ENCODE measurements at regions not wholly inside any gene's neighbourhood (a gene's known extent, or its start where the extent isn't known, plus 50 kb on each side); places are given as distances from the start of the nearest gene placed in this dataset.

DNA sequence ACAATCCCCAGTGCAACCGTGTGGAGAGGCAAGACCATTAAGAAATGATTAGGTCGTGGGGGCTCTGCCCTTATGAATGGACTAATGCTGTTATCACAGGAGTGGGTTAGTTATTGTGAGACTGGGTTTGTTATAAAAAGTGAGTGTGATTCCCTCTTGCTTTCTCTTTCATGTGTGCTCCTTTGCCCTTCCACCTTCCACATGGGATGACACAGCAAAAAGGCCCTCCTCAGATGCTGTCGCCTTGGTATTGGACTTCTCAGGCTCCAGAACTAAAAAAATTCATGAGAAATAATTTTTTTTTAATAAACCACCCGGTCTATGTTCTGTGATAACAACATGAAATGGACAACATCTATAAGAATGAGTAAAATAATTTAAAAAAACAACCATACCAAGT, 136.1 kb upstream of the PCBD1 start:
- DNase-seq (no peak), ATAC-seq (replicated peaks in 1 of 4) (no peak)
- peaks cover 12 to 19% of the 10 kb centered on the region in 2 donors for H3K27me3 Mint-ChIP-seq
- CTCF ChIA-PET = no interaction called here
- no peak overlapping the region for H3K4me3 Mint-ChIP-seq
- Histone ChIP-seq H3K4me1 (ENCODE audit: control insufficient read depth in 1 of 2, extremely low read depth in 1 of 2, insufficient read depth in 2 of 2, low read length in 2 of 2) (no peaks in the 10 kb centered on the region), H3K27ac (ENCODE audit: low read length) (no peak overlapping the region), H3K4me3 (ENCODE audit: control insufficient read depth in 1 of 2, extremely low read depth in 1 of 2, low read length in 1 of 2) (no peak overlapping the region), H3K36me3 (ENCODE audit: control insufficient read depth in 2 of 2, extremely low read depth in 1 of 2, insufficient read depth in 1 of 2, low read length in 1 of 2) (no peaks in the 10 kb centered on the region), H3K9me3 (no peaks in the 10 kb centered on the region), H3K27me3 (replicated peaks in 1 of 2; ENCODE audit: control insufficient read depth in 2 of 2, extremely low read depth in 1 of 2, insufficient read depth in 2 of 2, low read length in 1 of 2) (peaks cover 0 to 22% of the 10 kb centered on the region in 2 experiments)
- H3K36me3 Mint-ChIP-seq = no peaks in the 10 kb centered on the region
- H3K27ac Mint-ChIP-seq = no peak overlapping the region
- H3K9me3 Mint-ChIP-seq = peaks cover 0 to 5% (median 5%) of the 10 kb centered on the region in 3 donors
- POLR2A ChIA-PET = no interaction called here
- H3K4me1 Mint-ChIP-seq = no peaks in the 10 kb centered on the region
- no CpG with 5 or more reads among the region's 4 CpGs for WGBS (ENCODE audit: insufficient coverage)

DNA sequence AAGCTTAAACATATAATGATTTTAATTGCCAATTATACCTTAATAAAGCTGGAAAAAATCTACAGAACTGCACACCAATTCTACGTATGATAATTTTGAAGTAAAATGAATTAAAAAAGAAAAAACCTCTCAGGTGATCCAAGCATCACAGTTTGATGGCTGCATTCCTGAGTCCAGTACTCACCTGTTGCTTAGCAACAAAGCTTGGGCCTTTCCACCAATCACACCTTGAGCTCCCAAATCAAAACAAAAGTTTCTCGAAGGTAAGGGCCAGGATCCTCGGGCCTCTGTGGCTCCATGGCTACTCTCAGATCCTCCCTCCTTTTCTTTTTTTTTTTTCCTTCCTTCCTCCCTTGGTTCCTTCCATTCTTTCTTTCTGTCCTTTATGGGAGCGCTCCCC, 137.2 kb upstream of the PCBD1 start:
- POLR2A ChIA-PET = no interaction called here
- H3K4me3 Mint-ChIP-seq = no peak overlapping the region
- 100% methylated on average over 1 of the region's 4 CpGs for WGBS (ENCODE audit: insufficient coverage)
- CTCF ChIA-PET = no interaction called here
- no peaks in the 10 kb centered on the region for H3K9me3 ChIP-seq
- no peak overlapping the region for H3K4me3 ChIP-seq (ENCODE audit: control insufficient read depth in 1 of 2, extremely low read depth in 1 of 2, low read length in 1 of 2)
- peaks cover 12 to 19% of the 10 kb centered on the region in 2 donors for H3K27me3 Mint-ChIP-seq
- no peaks in the 10 kb centered on the region for H3K4me1 Mint-ChIP-seq
- peaks cover 0 to 25% of the 10 kb centered on the region in 2 experiments for H3K27me3 ChIP-seq (replicated peaks in 1 of 2; ENCODE audit: control insufficient read depth in 2 of 2, extremely low read depth in 1 of 2, insufficient read depth in 2 of 2, low read length in 1 of 2)
- ATAC-seq (replicated peaks in 1 of 4) (no peak), DNase-seq (no peak)
- no peaks in the 10 kb centered on the region for H3K36me3 Mint-ChIP-seq
- no peak overlapping the region for H3K27ac ChIP-seq (ENCODE audit: low read length)
- H3K9me3 Mint-ChIP-seq = peaks cover 0 to 5% (median 5%) of the 10 kb centered on the region in 3 donors
- H3K27ac Mint-ChIP-seq = no peak overlapping the region
- H3K4me1 ChIP-seq (ENCODE audit: control insufficient read depth in 1 of 2, extremely low read depth in 1 of 2, insufficient read depth in 2 of 2, low read length in 2 of 2) = no peaks in the 10 kb centered on the region
- H3K36me3 ChIP-seq (ENCODE audit: control insufficient read depth in 2 of 2, extremely low read depth in 1 of 2, insufficient read depth in 1 of 2, low read length in 1 of 2) = no peaks in the 10 kb centered on the region

GRCh38 chr10:71028066-71028465, 139.7 kb upstream of the PCBD1 start:
- Histone ChIP-seq H3K36me3 (ENCODE audit: control insufficient read depth in 2 of 2, extremely low read depth in 1 of 2, insufficient read depth in 1 of 2, low read length in 1 of 2) (no peaks in the 10 kb centered on the region), H3K27me3 (replicated peaks in 1 of 2; ENCODE audit: control insufficient read depth in 2 of 2, extremely low read depth in 1 of 2, insufficient read depth in 2 of 2, low read length in 1 of 2) (peaks cover 0 to 27% of the 10 kb centered on the region in 2 experiments), H3K9me3 (no peaks in the 10 kb centered on the region), H3K27ac (ENCODE audit: low read length) (no peak overlapping the region), H3K4me3 (ENCODE audit: control insufficient read depth in 1 of 2, extremely low read depth in 1 of 2, low read length in 1 of 2) (no peak overlapping the region), H3K4me1 (ENCODE audit: control insufficient read depth in 1 of 2, extremely low read depth in 1 of 2, insufficient read depth in 2 of 2, low read length in 2 of 2) (no peaks in the 10 kb centered on the region)
- H3K27me3 Mint-ChIP-seq = peaks cover 16 to 19% of the 10 kb centered on the region in 2 donors
- ChIA-PET CTCF (no interaction called here), POLR2A (no interaction called here)
- no peaks in the 10 kb centered on the region for H3K36me3 Mint-ChIP-seq
- DNase-seq (no peak), ATAC-seq (replicated peaks in 1 of 4) (no peak)
- no peaks in the 10 kb centered on the region for H3K4me1 Mint-ChIP-seq
- 90% methylated on average over 6 of the region's 9 CpGs for WGBS (ENCODE audit: insufficient coverage)
- no peak overlapping the region for H3K27ac Mint-ChIP-seq
- H3K4me3 Mint-ChIP-seq = no peak overlapping the region
- no peaks in the 10 kb centered on the region for H3K9me3 Mint-ChIP-seq

DNA sequence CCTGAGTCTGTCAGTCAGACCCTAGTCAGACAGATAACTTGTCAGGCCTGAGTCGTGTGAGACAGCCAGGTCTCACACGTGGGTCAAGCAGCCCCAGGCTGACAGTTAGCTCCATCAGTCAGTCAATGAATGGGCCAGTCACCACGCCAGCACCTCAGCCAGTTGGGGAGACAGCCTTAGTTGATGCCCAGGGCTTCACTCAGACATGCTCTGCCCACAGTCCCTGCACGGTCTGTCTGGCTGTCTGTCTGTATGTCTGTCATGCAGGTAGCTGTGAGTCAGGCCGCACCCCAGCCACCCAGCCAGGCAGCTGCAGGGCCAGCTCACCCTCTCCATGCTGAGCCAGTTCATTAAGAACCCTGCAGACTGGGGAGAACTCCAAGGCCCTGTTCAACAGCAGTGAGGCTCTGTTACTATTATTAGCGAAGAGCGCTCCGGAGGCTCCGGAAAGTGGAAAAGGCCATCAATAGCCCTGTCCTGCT, 141.1 kb upstream of the PCBD1 start:
- no peaks in the 10 kb centered on the region for H3K4me1 ChIP-seq (ENCODE audit: control insufficient read depth in 1 of 2, extremely low read depth in 1 of 2, insufficient read depth in 2 of 2, low read length in 2 of 2)
- Mint-ChIP-seq H3K4me1 (no peaks in the 10 kb centered on the region), H3K27ac (no peak overlapping the region), H3K9me3 (no peaks in the 10 kb centered on the region), H3K36me3 (no peaks in the 10 kb centered on the region), H3K4me3 (no peak overlapping the region), H3K27me3 (peaks cover 11 to 16% of the 10 kb centered on the region in 2 donors)
- no peak overlapping the region for H3K4me3 ChIP-seq (ENCODE audit: control insufficient read depth in 1 of 2, extremely low read depth in 1 of 2, low read length in 1 of 2)
- ATAC-seq (replicated peaks in 1 of 4) = no peak
- H3K27ac ChIP-seq (ENCODE audit: low read length) = no peak overlapping the region
- H3K9me3 ChIP-seq = no peaks in the 10 kb centered on the region
- peaks cover 0 to 27% of the 10 kb centered on the region in 2 experiments for H3K27me3 ChIP-seq (replicated peaks in 1 of 2; ENCODE audit: control insufficient read depth in 2 of 2, extremely low read depth in 1 of 2, insufficient read depth in 2 of 2, low read length in 1 of 2)
- DNase-seq = no peak
- POLR2A ChIA-PET = no interaction called here
- no peaks in the 10 kb centered on the region for H3K36me3 ChIP-seq (ENCODE audit: control insufficient read depth in 2 of 2, extremely low read depth in 1 of 2, insufficient read depth in 1 of 2, low read length in 1 of 2)
- 84% methylated on average over 8 of the region's 9 CpGs for WGBS (ENCODE audit: insufficient coverage)
- CTCF ChIA-PET = no interaction called here

DNA sequence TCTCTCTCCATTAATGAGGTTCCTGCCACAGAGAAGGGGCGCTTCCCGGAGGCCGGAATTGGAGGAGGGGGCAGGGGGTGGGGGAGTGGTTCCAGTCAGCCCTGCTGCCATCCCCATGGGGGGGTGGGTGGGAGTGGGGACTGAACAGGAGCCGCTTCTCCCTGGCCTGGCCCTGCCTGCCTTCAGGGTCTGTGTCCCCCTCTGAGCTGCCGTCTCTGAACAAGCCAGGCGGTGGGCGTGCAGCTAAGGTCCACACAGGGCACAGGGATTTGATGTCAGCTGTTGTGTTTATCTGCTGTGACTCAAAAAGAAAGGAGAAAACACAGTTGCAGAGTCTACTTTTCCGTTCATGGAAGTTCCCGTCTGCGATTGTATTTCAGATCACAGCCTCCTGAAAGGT, 141.5 kb upstream of the PCBD1 start:
- Mint-ChIP-seq H3K27ac (no peak overlapping the region), H3K4me1 (no peaks in the 10 kb centered on the region), H3K27me3 (peaks cover 11 to 16% of the 10 kb centered on the region in 2 donors), H3K4me3 (no peak overlapping the region), H3K36me3 (no peaks in the 10 kb centered on the region), H3K9me3 (no peaks in the 10 kb centered on the region)
- POLR2A ChIA-PET = no interaction called here
- H3K27me3 ChIP-seq (replicated peaks in 1 of 2; ENCODE audit: control insufficient read depth in 2 of 2, extremely low read depth in 1 of 2, insufficient read depth in 2 of 2, low read length in 1 of 2) = peaks cover 0 to 27% of the 10 kb centered on the region in 2 experiments
- no peaks in the 10 kb centered on the region for H3K9me3 ChIP-seq
- no peak overlapping the region for H3K27ac ChIP-seq (ENCODE audit: low read length)
- H3K4me3 ChIP-seq (ENCODE audit: control insufficient read depth in 1 of 2, extremely low read depth in 1 of 2, low read length in 1 of 2) = no peak overlapping the region
- ATAC-seq (replicated peaks in 1 of 4) = no peak
- H3K4me1 ChIP-seq (ENCODE audit: control insufficient read depth in 1 of 2, extremely low read depth in 1 of 2, insufficient read depth in 2 of 2, low read length in 2 of 2) = no peaks in the 10 kb centered on the region
- WGBS (ENCODE audit: insufficient coverage) = 74% methylated on average over 3 of the region's 10 CpGs
- no peaks in the 10 kb centered on the region for H3K36me3 ChIP-seq (ENCODE audit: control insufficient read depth in 2 of 2, extremely low read depth in 1 of 2, insufficient read depth in 1 of 2, low read length in 1 of 2)
- DNase-seq = no peak
- CTCF ChIA-PET = no interaction called here

DNA sequence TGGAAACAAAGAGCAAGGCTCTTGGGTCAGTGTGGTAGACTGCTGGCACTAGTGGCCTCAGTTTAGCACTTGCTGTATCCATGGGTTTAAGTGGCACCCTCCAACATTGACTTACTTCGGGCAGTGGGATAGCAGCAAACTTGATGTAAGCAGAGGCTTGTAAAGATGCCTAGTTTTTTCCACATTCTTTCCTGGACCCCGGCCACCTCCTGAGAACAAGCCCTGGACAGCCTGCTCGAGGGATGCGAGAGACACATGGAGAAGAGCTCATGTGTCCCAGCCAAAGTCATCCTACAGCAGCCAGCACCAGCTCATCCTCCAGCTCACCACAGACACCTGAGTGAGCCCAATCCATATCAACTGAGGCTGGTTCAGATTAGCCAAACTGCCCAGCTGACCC, 142.7 kb upstream of the PCBD1 start:
- Mint-ChIP-seq H3K4me3 (no peak overlapping the region), H3K27ac (no peak overlapping the region), H3K4me1 (no peaks in the 10 kb centered on the region), H3K36me3 (no peaks in the 10 kb centered on the region), H3K27me3 (peaks cover 11 to 12% of the 10 kb centered on the region in 2 donors), H3K9me3 (no peaks in the 10 kb centered on the region)
- ATAC-seq (replicated peaks in 1 of 4) (no peak), DNase-seq (no peak)
- CTCF ChIA-PET = no interaction called here
- no peak overlapping the region for H3K27ac ChIP-seq (ENCODE audit: low read length)
- H3K27me3 ChIP-seq (replicated peaks in 1 of 2; ENCODE audit: control insufficient read depth in 2 of 2, extremely low read depth in 1 of 2, insufficient read depth in 2 of 2, low read length in 1 of 2) = peaks cover 0 to 25% of the 10 kb centered on the region in 2 experiments
- POLR2A ChIA-PET = no interaction called here
- H3K36me3 ChIP-seq (ENCODE audit: control insufficient read depth in 2 of 2, extremely low read depth in 1 of 2, insufficient read depth in 1 of 2, low read length in 1 of 2) = no peaks in the 10 kb centered on the region
- no peaks in the 10 kb centered on the region for H3K9me3 ChIP-seq
- H3K4me1 ChIP-seq (ENCODE audit: control insufficient read depth in 1 of 2, extremely low read depth in 1 of 2, insufficient read depth in 2 of 2, low read length in 2 of 2) = no peaks in the 10 kb centered on the region
- 86% methylated on average over 2 of the region's 4 CpGs for WGBS (ENCODE audit: insufficient coverage)
- H3K4me3 ChIP-seq (ENCODE audit: control insufficient read depth in 1 of 2, extremely low read depth in 1 of 2, low read length in 1 of 2) = no peak overlapping the region

DNA sequence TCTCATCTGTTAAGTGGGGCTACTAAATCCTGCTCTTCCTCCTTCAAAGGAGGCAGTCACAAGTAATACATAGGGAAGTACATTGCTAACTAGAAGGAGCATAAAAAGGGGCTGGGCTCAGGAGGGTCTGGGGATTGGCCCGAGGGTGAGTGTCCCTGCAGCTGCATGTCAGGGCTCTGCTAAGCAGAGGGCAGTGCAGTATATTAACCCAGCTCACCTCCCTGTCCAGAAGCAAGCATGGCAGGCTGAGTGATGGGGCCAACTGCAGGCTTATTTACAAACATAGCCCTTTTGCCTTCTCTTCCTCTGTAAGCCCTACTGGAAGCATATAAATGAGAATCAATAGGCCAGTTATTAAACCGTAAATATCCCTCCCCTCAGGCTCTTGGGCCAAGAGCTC, 143.2 kb upstream of the PCBD1 start:
- CTCF ChIA-PET = no interaction called here
- no peaks in the 10 kb centered on the region for H3K36me3 ChIP-seq (ENCODE audit: control insufficient read depth in 2 of 2, extremely low read depth in 1 of 2, insufficient read depth in 1 of 2, low read length in 1 of 2)
- Mint-ChIP-seq H3K4me3 (no peak overlapping the region), H3K27me3 (peaks cover 7 to 9% of the 10 kb centered on the region in 2 donors), H3K4me1 (no peaks in the 10 kb centered on the region), H3K36me3 (no peaks in the 10 kb centered on the region), H3K27ac (no peak overlapping the region), H3K9me3 (no peaks in the 10 kb centered on the region)
- 61% methylated on average over 2 of the region's 2 CpGs for WGBS (ENCODE audit: insufficient coverage)
- H3K27me3 ChIP-seq (replicated peaks in 1 of 2; ENCODE audit: control insufficient read depth in 2 of 2, extremely low read depth in 1 of 2, insufficient read depth in 2 of 2, low read length in 1 of 2) = peaks cover 0 to 30% of the 10 kb centered on the region in 2 experiments
- H3K9me3 ChIP-seq = no peaks in the 10 kb centered on the region
- POLR2A ChIA-PET = no interaction called here
- ATAC-seq (replicated peaks in 1 of 4) (no peak), DNase-seq (no peak)
- no peak overlapping the region for H3K4me3 ChIP-seq (ENCODE audit: control insufficient read depth in 1 of 2, extremely low read depth in 1 of 2, low read length in 1 of 2)
- no peaks in the 10 kb centered on the region for H3K4me1 ChIP-seq (ENCODE audit: control insufficient read depth in 1 of 2, extremely low read depth in 1 of 2, insufficient read depth in 2 of 2, low read length in 2 of 2)
- H3K27ac ChIP-seq (ENCODE audit: low read length) = no peak overlapping the region
